Ascending aorta (tissue), 2 donors: ENCODE measurements at regions not wholly inside any gene's neighbourhood (a gene's known extent, or its start where the extent isn't known, plus 50 kb on each side); places are given as distances from the start of the nearest gene placed in this dataset.

Experiments
- DNase-seq, 2 donors: peaks; one replicate each; pipeline ENCODE4 v3.0.0-alpha.2; 2019; ENCODE audit warnings: low spot score in 2 of 2
- H3K27ac ChIP-seq, 2 donors: fragments of 200-600 bp; sonication (generic); one replicate each; pipeline ENCODE4 v1.5.1; 2016 to 2017; ENCODE audit warnings: mild to moderate bottlenecking in 1 of 2
- H3K27me3 ChIP-seq: fragments of 200-600 bp; sonication (generic); one replicate; pipeline ENCODE4 v1.5.1; 2017
- H3K36me3 ChIP-seq, 2 donors: fragments of 200-600 bp; sonication (generic); one replicate each; pipeline ENCODE4 v1.5.1; 2016
- H3K4me1 ChIP-seq, 2 donors: fragments of 200-600 bp; sonication (generic); one replicate each; pipeline ENCODE4 v1.5.1; 2016 to 2017; ENCODE audit warnings: mild to moderate bottlenecking in 1 of 2
- H3K4me3 ChIP-seq, 2 donors: fragments of 200-600 bp; sonication (generic); one replicate each; pipeline ENCODE4 v1.5.1; 2016 to 2017; ENCODE audit warnings: mild to moderate bottlenecking in 1 of 2
- H3K9me3 ChIP-seq, 2 donors: fragments of 200-600 bp; sonication (generic); one replicate each; pipeline ENCODE4 v1.5.1; 2016
- CTCF ChIP-seq, 3 experiments: fragments of 200-600 bp in 2 of 3; fragments of 450-650 bp in 1 of 3; sonication (generic) in 2 of 3; IDR thresholded peaks; one replicate each; pipeline ENCODE4 v1.5.1; 2016 to 2019; ENCODE audit warnings: antibody characterized with exemption in 3 of 3, mild to moderate bottlenecking in 1 of 3, moderate library complexity in 1 of 3
- intact Hi-C: fragments of 100-400 bp; cut with DNase I; formaldehyde crosslinking; loops from one replicate; pipeline ENCODE4 v1.15.1; 2023

- DNase-seq: no peak
- Histone ChIP-seq H3K36me3 (no peaks in the 10 kb centered on the region), H3K27me3 (no peaks in the 10 kb centered on the region), H3K27ac (no peak overlapping the region), H3K4me1 (no peaks in the 10 kb centered on the region), H3K4me3 (no peak overlapping the region), H3K9me3 (no peaks in the 10 kb centered on the region)
- no peak for TF ChIP-seq CTCF (IDR thresholded peaks at IDR 0.05)
- intact Hi-C loops: no loop called here
Measured at GRCh38 chr13:40422588-40423235, 243.7 kb downstream of the FOXO1 start.

DNA sequence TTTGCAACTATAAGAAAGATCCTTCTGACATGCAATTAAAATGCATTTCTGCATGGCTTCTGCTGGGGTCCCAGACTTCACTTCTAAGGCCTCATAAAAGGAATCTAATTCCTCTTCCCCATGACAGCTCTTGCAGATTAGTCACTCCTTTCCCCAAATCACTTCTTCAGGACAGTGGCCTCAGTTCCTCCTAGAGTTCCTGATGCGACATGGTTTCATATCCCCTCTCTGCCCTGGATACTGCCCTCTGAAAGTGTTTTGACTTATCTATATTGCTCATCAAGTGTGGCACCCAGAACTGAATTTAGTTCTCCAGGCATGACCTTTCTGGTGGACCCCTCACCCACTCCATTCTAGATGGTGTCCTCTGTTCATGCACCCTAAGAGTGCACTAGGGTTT, 238.1 kb downstream of the FOXO1 start:
- no peak for DNase-seq
- H3K36me3 ChIP-seq: no peaks in the 10 kb centered on the region
- no peaks in the 10 kb centered on the region for H3K4me1 ChIP-seq
- TF ChIP-seq CTCF (IDR thresholded peaks at IDR 0.05): no peak
- H3K27ac ChIP-seq: no peak overlapping the region
- intact Hi-C loops: no loop called here
- no peak overlapping the region for H3K4me3 ChIP-seq
- no peaks in the 10 kb centered on the region for H3K9me3 ChIP-seq
- H3K27me3 ChIP-seq: no peaks in the 10 kb centered on the region

DNA sequence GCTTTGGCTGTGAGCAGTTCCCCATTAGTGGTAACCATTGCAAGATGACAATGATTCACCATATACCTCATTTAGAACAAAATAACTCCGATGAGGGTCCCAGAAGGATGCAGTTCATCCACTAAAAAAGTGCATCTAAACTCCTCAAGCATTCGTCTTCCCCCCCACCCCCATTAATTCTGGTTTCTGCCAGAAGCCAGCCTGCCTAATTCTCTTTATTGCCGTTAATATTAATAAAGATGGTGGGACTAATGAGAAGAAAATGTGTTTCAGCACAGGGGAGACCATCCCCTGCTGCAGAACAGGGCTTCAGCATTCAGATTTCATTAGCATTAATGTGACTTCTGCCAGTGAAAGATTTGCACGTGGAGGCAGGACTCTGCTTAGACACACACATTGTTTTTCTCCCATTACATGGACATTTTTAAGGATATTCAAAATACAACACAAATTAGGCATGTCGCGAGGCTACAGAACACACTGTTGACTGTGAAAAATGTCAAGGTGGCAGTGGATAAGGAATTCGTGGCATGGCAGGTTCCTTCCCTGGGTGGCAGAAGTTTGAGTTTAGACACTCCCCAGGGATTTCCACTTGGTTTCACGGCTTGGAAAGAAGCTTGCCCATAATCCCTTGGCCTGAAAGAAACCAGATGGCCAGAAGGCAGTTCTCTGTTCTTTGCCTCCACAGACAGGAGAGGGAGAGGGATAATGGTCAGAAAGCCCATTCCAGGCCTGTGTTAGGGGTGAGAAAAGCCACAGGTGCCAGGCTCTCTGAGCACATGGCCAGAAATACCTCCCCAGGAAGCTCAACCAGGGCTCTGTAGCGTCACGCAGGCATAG, 236.5 kb downstream of the FOXO1 start:
- Histone ChIP-seq H3K36me3 (no peaks in the 10 kb centered on the region), H3K9me3 (no peaks in the 10 kb centered on the region), H3K27me3 (no peaks in the 10 kb centered on the region), H3K4me1 (no peaks in the 10 kb centered on the region), H3K27ac (no peak overlapping the region), H3K4me3 (no peak overlapping the region)
- DNase-seq: no peak
- no peak for TF ChIP-seq CTCF (IDR thresholded peaks at IDR 0.05)
- intact Hi-C loops: no loop called here

DNA sequence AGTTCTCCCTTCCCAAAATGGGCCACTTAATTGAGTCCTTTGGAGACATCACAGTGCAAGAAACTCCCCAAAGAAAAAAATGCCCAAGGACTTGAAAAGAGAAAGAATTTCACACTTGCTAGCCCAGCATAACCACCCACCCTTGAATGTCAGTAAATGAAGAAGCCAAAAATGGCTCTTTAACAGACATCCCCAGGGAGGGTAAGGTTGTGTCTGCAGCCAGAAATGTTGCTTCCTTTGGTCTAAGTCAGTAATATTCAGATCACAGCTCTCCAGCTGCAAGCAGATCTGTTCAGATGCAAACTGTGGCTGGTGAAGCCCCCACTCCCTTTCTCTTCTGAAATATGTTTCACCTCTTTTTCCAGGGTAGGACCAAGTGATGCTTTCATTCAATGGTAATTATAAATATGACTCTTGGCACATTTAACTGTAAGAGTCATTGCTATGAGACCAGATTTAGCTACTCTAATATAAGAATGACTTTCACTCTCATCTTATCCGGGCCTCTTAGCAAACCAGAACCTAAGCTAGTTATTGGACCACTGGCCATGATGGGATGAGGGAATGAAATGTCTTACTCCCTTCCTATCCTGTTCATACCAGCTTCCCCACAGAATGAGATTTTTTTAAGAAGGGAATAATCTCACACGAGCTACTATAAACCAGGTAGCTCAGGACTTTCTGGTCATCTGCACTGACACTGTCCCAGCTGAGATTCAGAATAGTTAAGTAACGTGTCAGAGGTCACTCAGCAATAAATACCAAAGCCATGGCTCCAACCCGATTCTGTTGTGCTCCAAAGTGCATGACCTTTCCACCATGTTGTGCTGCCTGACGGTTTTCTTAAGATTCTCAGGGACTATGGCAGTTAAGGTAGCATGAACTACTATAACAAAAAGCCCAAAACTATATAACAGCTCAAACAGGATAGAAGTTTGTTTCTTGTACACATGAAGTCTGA, 234.1 kb downstream of the FOXO1 start:
- no peak for DNase-seq
- Histone ChIP-seq H3K4me3 (no peak overlapping the region), H3K27ac (no peak overlapping the region), H3K27me3 (no peaks in the 10 kb centered on the region), H3K4me1 (no peaks in the 10 kb centered on the region), H3K9me3 (no peaks in the 10 kb centered on the region), H3K36me3 (no peaks in the 10 kb centered on the region)
- no peak for TF ChIP-seq CTCF (IDR thresholded peaks at IDR 0.05)
- intact Hi-C loops: no loop called here

DNA sequence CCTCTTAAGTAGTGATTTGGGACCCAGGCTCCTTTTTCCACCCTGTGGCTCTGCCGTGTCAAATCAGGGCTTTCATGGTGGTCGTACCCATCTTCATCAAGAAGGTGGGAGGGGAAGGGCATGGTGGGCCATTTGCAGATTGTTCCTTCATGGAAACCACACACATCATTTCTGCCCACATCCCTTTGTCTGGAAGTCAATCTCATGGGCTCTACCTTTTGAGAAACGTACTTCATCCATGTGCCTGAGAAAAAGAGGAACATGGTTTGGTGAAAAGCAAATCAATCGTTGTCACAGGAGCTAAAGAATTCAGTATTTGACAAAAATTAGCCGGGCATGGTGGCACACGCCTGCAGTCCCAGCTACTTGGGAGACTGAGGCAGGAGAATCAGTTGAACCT, 233.4 kb downstream of the FOXO1 start:
- DNase-seq: no peak
- no peaks in the 10 kb centered on the region for H3K9me3 ChIP-seq
- no peaks in the 10 kb centered on the region for H3K36me3 ChIP-seq
- intact Hi-C loops: no loop called here
- no peak for TF ChIP-seq CTCF (IDR thresholded peaks at IDR 0.05)
- H3K27ac ChIP-seq: no peak overlapping the region
- no peak overlapping the region for H3K4me3 ChIP-seq
- H3K27me3 ChIP-seq: no peaks in the 10 kb centered on the region
- no peaks in the 10 kb centered on the region for H3K4me1 ChIP-seq
